ENCODE measurements at regions not wholly inside any gene's neighbourhood (a gene's known extent, or its start where the extent isn't known, plus 50 kb on each side); places are given as distances from the start of the nearest gene placed in this dataset.

- no peak overlapping the region for H3K4me3 ChIP-seq (ENCODE audit: low read depth, low read length)
- TF ChIP-seq CTCF (IDR thresholded peaks at IDR 0.05; ENCODE audit: borderline replicate concordance, insufficient read depth, low read depth, low read length) = no peak
These were observed 353.1 kb downstream of the CMPK2 start for GRCh38 chr2:6512589-6512988.

- no peak overlapping the region for H3K4me3 ChIP-seq (ENCODE audit: low read depth, low read length)
- TF ChIP-seq CTCF (IDR thresholded peaks at IDR 0.05; ENCODE audit: borderline replicate concordance, insufficient read depth, low read depth, low read length) = no peak
These were observed 349.0 kb downstream of the CMPK2 start for GRCh38 chr2:6516674-6517073.

- H3K4me3 ChIP-seq (ENCODE audit: low read depth, low read length) = no peak overlapping the region
- no peak for TF ChIP-seq CTCF (IDR thresholded peaks at IDR 0.05; ENCODE audit: borderline replicate concordance, insufficient read depth, low read depth, low read length)
These were observed 347.3 kb downstream of the CMPK2 start for GRCh38 chr2:6518361-6518760.

- TF ChIP-seq CTCF (IDR thresholded peaks at IDR 0.05; ENCODE audit: borderline replicate concordance, insufficient read depth, low read depth, low read length) = no peak
- no peak overlapping the region for H3K4me3 ChIP-seq (ENCODE audit: low read depth, low read length)
These were observed 342.2 kb downstream of the CMPK2 start for GRCh38 chr2:6523476-6523875.

GRCh38 chr2:6524691-6525474 lies 340.8 kb downstream of the CMPK2 start:
- no peak overlapping the region for H3K4me3 ChIP-seq (ENCODE audit: low read depth, low read length)
- no peak for TF ChIP-seq CTCF (IDR thresholded peaks at IDR 0.05; ENCODE audit: borderline replicate concordance, insufficient read depth, low read depth, low read length)

- TF ChIP-seq CTCF (IDR thresholded peaks at IDR 0.05; ENCODE audit: borderline replicate concordance, insufficient read depth, low read depth, low read length) = no peak
- no peak overlapping the region for H3K4me3 ChIP-seq (ENCODE audit: low read depth, low read length)
These were observed 340.2 kb downstream of the CMPK2 start for GRCh38 chr2:6525475-6525964.

Measured in GM12875 (cell line).